ENCODE measurements at regions not wholly inside any gene's neighbourhood (a gene's known extent, or its start where the extent isn't known, plus 50 kb on each side); places are given as distances from the start of the nearest gene placed in this dataset.

- no peak for DNase-seq
These were observed 383.6 kb upstream of the NR2F2 start for GRCh38 chr15:95946926-95947325.

- DNase-seq, result no peak
These were observed 382.1 kb upstream of the NR2F2 start for GRCh38 chr15:95948411-95948810.

GRCh38 chr15:95953032-95953431, 377.5 kb upstream of the NR2F2 start:
- DNase-seq, result no peak

- DNase-seq, result no peak
These were observed 372.6 kb upstream of the NR2F2 start for GRCh38 chr15:95957861-95958260.

- no peak for DNase-seq
These were observed 372.1 kb upstream of the NR2F2 start for GRCh38 chr15:95958382-95958781.

- DNase-seq, result no peak
These were observed 361.6 kb upstream of the NR2F2 start for GRCh38 chr15:95968856-95969255.

- no peak for DNase-seq
These were observed 360.2 kb upstream of the NR2F2 start for GRCh38 chr15:95970326-95970725.

GRCh38 chr15:95972041-95972553, 358.4 kb upstream of the NR2F2 start:
- no peak for DNase-seq

GRCh38 chr15:95972812-95973211, 357.7 kb upstream of the NR2F2 start:
- no peak for DNase-seq

GRCh38 chr15:95973566-95974256, 356.8 kb upstream of the NR2F2 start:
- no peak for DNase-seq

GRCh38 chr15:95975212-95975611, 355.3 kb upstream of the NR2F2 start:
- no peak for DNase-seq

GRCh38 chr15:95979286-95979685, 351.2 kb upstream of the NR2F2 start:
- DNase-seq, result no peak

GRCh38 chr15:95981209-95981608, 349.3 kb upstream of the NR2F2 start:
- no peak for DNase-seq

- no peak for DNase-seq
These were observed 343.2 kb upstream of the NR2F2 start for GRCh38 chr15:95987299-95987698.

- DNase-seq, result no peak
These were observed 342.5 kb upstream of the NR2F2 start for GRCh38 chr15:95987886-95988573.

- DNase-seq, result no peak
These were observed 342.0 kb upstream of the NR2F2 start for GRCh38 chr15:95988574-95988887.

GRCh38 chr15:95989392-95989791, 341.1 kb upstream of the NR2F2 start:
- DNase-seq, result no peak

GRCh38 chr15:95990833-95991232, 339.7 kb upstream of the NR2F2 start:
- DNase-seq, result no peak

- no peak for DNase-seq
These were observed 336.1 kb upstream of the NR2F2 start for GRCh38 chr15:95994418-95994817.

GRCh38 chr15:95995375-95996168, 334.9 kb upstream of the NR2F2 start:
- no peak for DNase-seq

- DNase-seq, result no peak
These were observed 334.0 kb upstream of the NR2F2 start for GRCh38 chr15:95996494-95996893.

GRCh38 chr15:95998935-95999334, 331.6 kb upstream of the NR2F2 start:
- DNase-seq, result no peak
